ENCODE measurements at regions not wholly inside any gene's neighbourhood (a gene's known extent, or its start where the extent isn't known, plus 50 kb on each side); places are given as distances from the start of the nearest gene placed in this dataset.

GRCh38 chr5:109468737-109469420 is 59.1 kb upstream of the PJA2 start:
- peak; percentile 35 for DNase-seq (ENCODE audit: low read depth)

- no peak for DNase-seq (ENCODE audit: low read depth)
Observed at GRCh38 chr5:109468288-109468676, 58.5 kb upstream of the PJA2 start.

GRCh38 chr5:109467058-109467457 is 57.3 kb upstream of the PJA2 start:
- no peak for DNase-seq (ENCODE audit: low read depth)

Data from GM04503 (cell line).